ENCODE measurements at regions not wholly inside any gene's neighbourhood (a gene's known extent, or its start where the extent isn't known, plus 50 kb on each side); places are given as distances from the start of the nearest gene placed in this dataset.

DNA sequence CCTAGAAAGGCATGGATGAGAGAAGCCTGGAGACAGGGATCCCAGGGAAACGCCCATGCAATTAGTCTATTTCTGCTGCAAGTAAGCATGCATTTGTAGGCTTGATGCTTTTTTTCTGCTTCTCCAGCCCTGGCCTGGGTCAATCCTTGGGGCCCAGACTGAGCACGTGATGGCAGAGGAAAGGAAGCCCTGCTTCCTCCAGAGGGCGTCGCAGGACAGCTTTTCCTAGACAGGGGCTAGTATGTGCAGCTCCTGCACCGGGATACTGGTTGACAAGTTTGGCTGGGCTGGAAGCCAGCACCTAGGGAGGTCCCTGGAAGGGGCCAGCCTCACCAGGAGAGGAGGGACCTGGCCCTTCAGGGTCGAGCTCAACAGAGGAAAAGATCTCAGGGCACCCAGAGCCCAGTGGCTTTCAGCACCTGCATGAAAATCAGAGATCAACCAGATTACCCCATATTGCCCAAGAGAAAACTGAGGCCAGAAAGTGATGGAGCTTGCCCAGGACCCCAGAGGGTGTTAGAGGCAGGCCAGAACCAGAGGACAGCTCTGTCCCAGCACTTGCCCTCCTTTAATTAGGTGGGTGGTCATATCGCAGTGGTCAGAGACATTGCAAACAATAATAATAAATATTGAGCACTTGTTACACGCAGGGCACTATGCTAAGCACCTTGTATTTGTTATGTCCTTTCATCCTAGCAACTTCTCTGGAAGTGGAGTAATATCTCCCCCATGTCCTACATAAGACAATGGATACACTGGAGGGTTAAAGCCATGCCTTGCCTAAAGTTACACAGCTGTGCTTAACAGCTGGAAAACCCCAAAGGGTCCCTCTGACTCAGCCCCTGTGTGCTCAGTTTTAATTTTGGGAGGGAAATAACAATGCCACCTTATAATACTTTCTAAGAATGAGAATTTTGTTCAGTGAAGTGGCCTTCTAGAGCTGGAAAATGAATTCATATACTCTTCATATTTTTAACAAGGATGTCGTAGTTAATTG lies 67.1 kb downstream of the KLF4 start:
- ATAC-seq (peak; percentile 77 to 83 (median 80)), FAIRE-seq (no peak), DNase-seq (peak; percentile 39 to 75 (median 61))
- H3K36me3 ChIP-seq: no peaks in the 10 kb centered on the region
- H3K4me1 ChIP-seq: no peaks in the 10 kb centered on the region
- no peak overlapping the region for H3K4me3 ChIP-seq
- intact Hi-C loops (cut with DNase I): no loop called here
- no peaks in the 10 kb centered on the region for H3K9me3 ChIP-seq
- H3K27me3 ChIP-seq: no peaks in the 10 kb centered on the region
- TF ChIP-seq, protein P1, sequence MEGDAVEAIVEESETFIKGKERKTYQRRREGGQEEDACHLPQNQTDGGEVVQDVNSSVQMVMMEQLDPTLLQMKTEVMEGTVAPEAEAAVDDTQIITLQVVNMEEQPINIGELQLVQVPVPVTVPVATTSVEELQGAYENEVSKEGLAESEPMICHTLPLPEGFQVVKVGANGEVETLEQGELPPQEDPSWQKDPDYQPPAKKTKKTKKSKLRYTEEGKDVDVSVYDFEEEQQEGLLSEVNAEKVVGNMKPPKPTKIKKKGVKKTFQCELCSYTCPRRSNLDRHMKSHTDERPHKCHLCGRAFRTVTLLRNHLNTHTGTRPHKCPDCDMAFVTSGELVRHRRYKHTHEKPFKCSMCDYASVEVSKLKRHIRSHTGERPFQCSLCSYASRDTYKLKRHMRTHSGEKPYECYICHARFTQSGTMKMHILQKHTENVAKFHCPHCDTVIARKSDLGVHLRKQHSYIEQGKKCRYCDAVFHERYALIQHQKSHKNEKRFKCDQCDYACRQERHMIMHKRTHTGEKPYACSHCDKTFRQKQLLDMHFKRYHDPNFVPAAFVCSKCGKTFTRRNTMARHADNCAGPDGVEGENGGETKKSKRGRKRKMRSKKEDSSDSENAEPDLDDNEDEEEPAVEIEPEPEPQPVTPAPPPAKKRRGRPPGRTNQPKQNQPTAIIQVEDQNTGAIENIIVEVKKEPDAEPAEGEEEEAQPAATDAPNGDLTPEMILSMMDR (IDR thresholded peaks at IDR 0.05): peak in 3 of 4 donors; percentile 24 to 26 (median 25)
- WGBS, 2 donors: 31 to 33% methylated on average over 9 of the region's 9 CpGs
- no peak overlapping the region for H3K27ac ChIP-seq

DNA sequence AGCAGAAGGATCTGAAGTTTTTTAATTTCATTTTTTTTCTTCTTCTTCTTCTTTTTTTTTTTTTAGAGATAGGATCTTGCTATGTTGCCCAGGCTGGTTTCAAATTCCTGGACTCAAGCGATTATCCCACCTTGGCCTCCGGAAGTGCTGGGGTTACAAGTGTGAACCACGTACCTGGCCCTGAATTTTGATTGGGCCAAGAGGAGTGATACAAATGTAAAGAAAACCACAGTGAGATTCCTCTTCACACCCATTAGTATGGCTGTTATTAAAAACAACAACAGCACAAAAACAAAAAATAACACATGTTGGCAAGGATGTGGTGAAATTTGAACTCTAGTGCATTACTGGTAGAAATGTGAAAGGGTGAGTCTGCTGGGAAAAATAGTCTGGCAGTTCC lies 79.1 kb downstream of the KLF4 start:
- H3K9me3 ChIP-seq: no peaks in the 10 kb centered on the region
- H3K4me1 ChIP-seq: no peaks in the 10 kb centered on the region
- H3K27ac ChIP-seq: no peak overlapping the region
- FAIRE-seq (no peak), ATAC-seq (no peak), DNase-seq (no peak)
- H3K36me3 ChIP-seq: no peaks in the 10 kb centered on the region
- WGBS, 2 donors: 80 to 91% methylated on average over 3 of the region's 3 CpGs
- H3K4me3 ChIP-seq: no peak overlapping the region
- TF ChIP-seq, protein P1 (IDR thresholded peaks at IDR 0.05): no peak
- intact Hi-C loops (cut with DNase I): no loop called here
- no peaks in the 10 kb centered on the region for H3K27me3 ChIP-seq

DNA sequence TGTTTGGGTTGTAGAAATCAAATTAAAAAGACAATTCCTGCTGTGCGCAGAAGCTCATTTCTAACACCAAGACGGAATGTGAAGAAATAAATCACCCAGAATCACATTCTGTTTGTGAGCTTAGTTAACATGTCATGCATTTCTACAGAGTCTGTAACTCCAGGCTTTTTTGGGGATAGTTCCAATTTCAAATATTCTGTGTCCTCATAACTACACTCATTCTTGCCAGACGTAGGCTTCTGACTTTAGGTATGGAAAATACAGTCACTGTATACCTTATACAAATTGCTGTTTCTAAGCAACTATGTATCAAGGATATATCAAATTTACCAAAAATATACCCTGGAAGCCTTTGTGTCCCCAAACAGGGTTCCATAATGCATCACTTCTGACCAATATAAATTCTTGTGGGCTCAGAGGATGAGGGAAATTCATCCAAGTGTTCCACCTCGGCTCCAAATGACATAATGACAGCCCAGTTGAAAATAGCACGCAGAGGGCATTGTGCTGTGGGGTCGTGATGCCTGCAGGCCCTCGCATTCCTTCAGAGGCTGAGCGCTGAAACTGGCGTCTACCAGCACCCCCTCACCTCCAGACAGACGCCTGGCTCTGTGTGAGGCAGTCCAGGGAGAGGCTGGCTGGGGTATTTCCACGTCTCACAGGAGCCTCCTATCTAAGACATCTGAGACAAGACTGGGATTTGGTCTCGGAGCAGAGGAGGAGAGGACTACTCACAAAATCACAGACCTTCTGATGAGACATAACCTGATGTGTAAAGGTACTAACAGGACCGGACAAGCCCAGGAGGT lies 79.8 kb downstream of the KLF4 start:
- H3K27me3 ChIP-seq: no peaks in the 10 kb centered on the region
- intact Hi-C loops (cut with DNase I): no loop called here
- 67 to 68% methylated on average over 13 of the region's 13 CpGs for WGBS, 2 donors
- FAIRE-seq: no peak
- H3K9me3 ChIP-seq: no peaks in the 10 kb centered on the region
- no peak overlapping the region for H3K27ac ChIP-seq
- no peak for DNase-seq
- H3K36me3 ChIP-seq: no peaks in the 10 kb centered on the region
- H3K4me3 ChIP-seq: no peak overlapping the region
- ATAC-seq: no peak
- H3K4me1 ChIP-seq: no peaks in the 10 kb centered on the region
- TF ChIP-seq, protein P1 (IDR thresholded peaks at IDR 0.05): no peak

DNA sequence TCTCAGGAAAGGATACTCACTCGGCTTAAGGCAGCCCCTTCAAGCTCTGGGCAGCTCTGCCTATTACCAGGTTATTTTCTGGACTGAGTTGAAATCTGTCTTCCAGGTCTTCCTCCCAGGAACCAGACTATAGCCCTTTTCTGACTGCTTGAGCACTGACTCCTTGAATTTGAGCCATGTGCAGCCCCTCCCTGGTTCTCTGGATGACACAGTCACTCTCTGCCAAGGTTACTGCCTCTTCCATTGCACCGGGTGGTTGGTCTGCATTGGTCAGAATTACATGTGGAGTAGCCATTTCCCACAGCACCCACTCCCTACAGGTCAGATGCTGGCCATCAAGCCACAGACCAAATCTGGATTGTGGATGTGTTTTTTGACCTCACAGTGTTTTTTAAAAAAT lies 81.9 kb downstream of the KLF4 start:
- intact Hi-C loops (cut with DNase I): no loop called here
- WGBS, 2 donors: 42 to 46% methylated on average over 2 of the region's 2 CpGs
- ATAC-seq (no peak), DNase-seq (no peak), FAIRE-seq (no peak)
- H3K9me3 ChIP-seq: no peaks in the 10 kb centered on the region
- no peaks in the 10 kb centered on the region for H3K4me1 ChIP-seq
- H3K27ac ChIP-seq: no peak overlapping the region
- no peaks in the 10 kb centered on the region for H3K27me3 ChIP-seq
- TF ChIP-seq, protein P1 (IDR thresholded peaks at IDR 0.05): no peak
- no peak overlapping the region for H3K4me3 ChIP-seq
- no peaks in the 10 kb centered on the region for H3K36me3 ChIP-seq
